HG02943 (cell line): ENCODE measurements at regions not wholly inside any gene's neighbourhood (a gene's known extent, or its start where the extent isn't known, plus 50 kb on each side); places are given as distances from the start of the nearest gene placed in this dataset.

Experiments used
- ATAC-seq: cut with Tn5 transposase; IDR thresholded peaks from one replicate; pipeline ENCODE4 v1.9.1; 2021; ENCODE audit warnings: mild to moderate bottlenecking, low read depth, moderate library complexity; ENCODE audit not compliant: unreplicated experiment

DNA sequence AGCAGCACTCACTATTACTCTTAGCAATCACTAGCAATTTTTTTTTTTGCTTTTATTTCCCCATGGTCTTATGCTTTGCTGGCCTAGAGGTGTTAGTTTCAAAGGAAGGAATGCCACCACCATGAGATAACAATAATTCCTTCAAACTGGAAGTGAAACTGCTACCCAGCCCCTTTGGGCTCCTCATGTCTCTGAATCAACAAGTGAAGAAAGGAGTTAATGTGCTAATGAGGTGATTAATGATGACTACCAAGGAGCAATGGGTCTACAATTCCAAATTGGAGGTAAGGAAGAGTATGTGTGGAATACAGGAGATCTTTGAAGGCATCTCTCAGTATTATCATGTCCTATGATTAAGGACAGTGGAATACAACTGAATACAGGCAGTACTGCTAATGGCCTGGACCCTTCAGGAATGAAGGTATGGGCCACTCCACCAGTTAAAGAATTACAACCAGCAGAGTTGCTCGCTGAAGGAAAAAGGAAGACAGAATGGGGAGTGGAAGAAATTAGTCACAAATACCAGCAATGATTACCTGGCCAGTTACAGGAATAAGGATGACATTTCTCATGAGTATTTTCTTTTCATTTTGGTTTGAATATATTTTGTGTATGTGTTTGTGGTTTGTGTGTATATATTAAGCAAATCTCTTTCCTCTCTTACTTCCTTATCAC lies 652.9 kb downstream of the ADGRL2 start:
- no peak for ATAC-seq

DNA sequence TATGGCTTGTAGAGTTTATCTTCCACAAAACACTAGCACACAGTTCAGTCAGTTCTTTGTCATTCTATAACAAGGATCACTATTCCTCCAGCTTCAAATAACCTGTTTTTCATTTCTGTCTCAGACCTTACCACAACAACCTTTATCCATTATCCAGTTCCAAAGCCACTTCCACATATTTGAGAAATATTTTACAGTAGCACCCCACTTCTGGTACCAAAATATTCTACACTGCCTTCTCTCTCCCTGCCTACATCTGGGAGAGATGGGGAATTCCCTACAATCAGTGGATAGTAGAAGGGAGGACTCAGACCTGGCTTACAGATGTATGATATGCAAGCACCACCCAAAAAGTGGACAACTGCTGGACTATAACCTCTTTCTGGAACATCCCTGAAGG lies 651.4 kb downstream of the ADGRL2 start:
- no peak for ATAC-seq

- ATAC-seq: no peak
Observed at GRCh38 chr1:82451191-82451590, 650.5 kb downstream of the ADGRL2 start.

DNA sequence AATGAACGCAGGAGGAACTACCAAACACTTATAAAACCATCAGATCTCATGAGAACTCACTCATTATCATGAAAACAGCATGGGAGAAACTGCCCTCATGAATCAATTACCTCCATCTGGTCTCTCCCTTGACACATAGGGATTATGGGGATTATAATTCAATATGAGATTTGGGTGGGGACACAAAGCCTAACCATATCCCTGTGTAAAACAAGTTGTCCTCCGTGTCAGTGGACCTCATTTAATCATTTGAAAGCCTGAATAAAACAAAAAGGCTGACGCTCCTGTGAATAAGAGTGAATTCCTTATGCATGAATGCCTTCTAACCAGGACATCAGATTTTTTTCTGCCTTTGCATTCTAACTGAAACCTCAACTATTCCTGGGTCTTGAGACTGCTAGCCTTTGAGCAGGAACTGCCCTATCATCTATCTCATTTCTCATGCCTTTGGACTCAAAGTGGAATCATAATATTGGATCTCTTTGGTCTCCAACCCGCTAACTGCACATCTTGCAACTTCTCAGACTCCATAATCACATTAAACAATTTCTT lies 648.8 kb downstream of the ADGRL2 start:
- no peak for ATAC-seq

- no peak for ATAC-seq
Observed at GRCh38 chr1:82446955-82447354, 646.2 kb downstream of the ADGRL2 start.

- no peak for ATAC-seq
Observed at GRCh38 chr1:82446236-82446635, 645.5 kb downstream of the ADGRL2 start.

- no peak for ATAC-seq
Observed at GRCh38 chr1:82445827-82446226, 645.1 kb downstream of the ADGRL2 start.

- ATAC-seq: no peak
Observed at GRCh38 chr1:82445132-82445531, 644.4 kb downstream of the ADGRL2 start.

DNA sequence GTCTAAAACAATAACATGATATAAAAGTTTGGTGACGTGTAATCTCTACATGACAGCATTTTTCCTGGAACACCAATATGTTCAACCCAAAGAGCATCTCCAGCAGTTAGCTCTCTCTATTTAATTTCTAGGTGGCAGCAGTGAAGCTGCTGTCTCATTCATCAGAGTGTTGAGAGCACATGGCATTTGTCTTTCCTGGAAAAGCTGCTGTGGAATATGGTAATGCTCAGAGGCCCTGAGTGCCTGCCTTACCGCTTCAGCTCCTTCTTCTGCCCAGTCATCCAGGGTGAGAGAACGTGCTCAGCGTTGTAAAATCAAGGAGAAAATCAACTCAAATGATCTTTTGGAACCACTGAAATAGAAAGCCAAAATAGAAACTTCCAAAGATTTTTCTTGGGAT lies 640.7 kb downstream of the ADGRL2 start:
- no peak for ATAC-seq

- ATAC-seq: no peak
Observed at GRCh38 chr1:82423174-82423815, 622.6 kb downstream of the ADGRL2 start.

- ATAC-seq: no peak
Observed at GRCh38 chr1:82421782-82422181, 621.0 kb downstream of the ADGRL2 start.

GRCh38 chr1:82420584-82420983 lies 619.9 kb downstream of the ADGRL2 start:
- no peak for ATAC-seq

GRCh38 chr1:82411605-82412004 lies 610.9 kb downstream of the ADGRL2 start:
- no peak for ATAC-seq

GRCh38 chr1:82405333-82405732 lies 604.6 kb downstream of the ADGRL2 start:
- ATAC-seq: no peak

- ATAC-seq: no peak
Observed at GRCh38 chr1:82401116-82401515, 600.4 kb downstream of the ADGRL2 start.

DNA sequence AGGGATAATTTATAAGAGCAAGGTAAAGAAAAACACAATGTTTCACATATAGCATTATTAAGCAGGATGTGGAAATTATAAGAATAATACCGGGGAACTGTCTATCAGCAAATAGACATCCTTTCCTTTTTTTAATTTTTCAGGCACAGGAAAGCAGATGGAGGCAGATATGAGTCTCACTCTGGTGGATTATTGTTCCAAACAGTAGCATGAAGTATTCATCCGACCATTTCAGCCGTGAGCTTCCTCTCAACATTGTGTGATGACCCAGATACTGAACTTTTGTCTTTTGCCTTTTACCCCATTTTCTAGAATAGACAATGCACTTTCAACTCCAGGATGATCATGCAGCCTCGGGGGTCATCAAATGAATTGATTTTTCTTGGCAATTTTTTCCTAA lies 599.8 kb downstream of the ADGRL2 start:
- ATAC-seq: no peak

GRCh38 chr1:82399093-82399492 lies 598.4 kb downstream of the ADGRL2 start:
- ATAC-seq: no peak

- no peak for ATAC-seq
Observed at GRCh38 chr1:82398357-82398756, 597.6 kb downstream of the ADGRL2 start.

GRCh38 chr1:82395440-82395839 lies 594.7 kb downstream of the ADGRL2 start:
- ATAC-seq: no peak

GRCh38 chr1:82392946-82393345 lies 592.2 kb downstream of the ADGRL2 start:
- no peak for ATAC-seq

GRCh38 chr1:82392513-82392912 lies 591.8 kb downstream of the ADGRL2 start:
- no peak for ATAC-seq

- no peak for ATAC-seq
Observed at GRCh38 chr1:82391712-82392111, 591.0 kb downstream of the ADGRL2 start.
